ENCODE measurements at regions not wholly inside any gene's neighbourhood (a gene's known extent, or its start where the extent isn't known, plus 50 kb on each side); places are given as distances from the start of the nearest gene placed in this dataset.

- DNase-seq, result no peak
Measured at GRCh38 chr12:125436686-125437085, 371.5 kb downstream of the AACS start.

- no peak for DNase-seq
Measured at GRCh38 chr12:125440399-125440798, 375.2 kb downstream of the AACS start.

GRCh38 chr12:125443341-125443740, 378.1 kb downstream of the AACS start:
- no peak for DNase-seq

GRCh38 chr12:125451408-125451807, 386.2 kb downstream of the AACS start:
- DNase-seq, result no peak

GRCh38 chr12:125453751-125454150, 388.5 kb downstream of the AACS start:
- DNase-seq, result peak in 1 of 2 experiments; percentile 20

GRCh38 chr12:125454291-125454690, 389.1 kb downstream of the AACS start:
- no peak for DNase-seq

GRCh38 chr12:125454786-125455480, 389.7 kb downstream of the AACS start:
- no peak for DNase-seq

GRCh38 chr12:125455556-125455955, 390.3 kb downstream of the AACS start:
- no peak for DNase-seq

GRCh38 chr12:125458552-125459268, 393.5 kb downstream of the AACS start:
- DNase-seq, result no peak

GRCh38 chr12:125461831-125462230, 396.6 kb downstream of the AACS start:
- DNase-seq, result no peak

GRCh38 chr12:125463386-125463785, 398.2 kb downstream of the AACS start:
- DNase-seq, result no peak

GRCh38 chr12:125467363-125467762, 402.1 kb downstream of the AACS start:
- DNase-seq, result no peak

GRCh38 chr12:125469683-125470082, 404.4 kb downstream of the AACS start:
- no peak for DNase-seq

- DNase-seq, result no peak
Measured at GRCh38 chr12:125470838-125471783, 405.9 kb downstream of the AACS start.

GRCh38 chr12:125473501-125473900, 408.3 kb downstream of the AACS start:
- DNase-seq, result no peak

- no peak for DNase-seq
Measured at GRCh38 chr12:125487336-125487735, 422.1 kb downstream of the AACS start.

GRCh38 chr12:125491553-125491952, 426.3 kb downstream of the AACS start:
- DNase-seq, result no peak

GRCh38 chr12:125492354-125493270, 427.4 kb downstream of the AACS start:
- DNase-seq, result no peak

- DNase-seq, result no peak
Measured at GRCh38 chr12:125493704-125494308, 428.6 kb downstream of the AACS start.

- no peak for DNase-seq
Measured at GRCh38 chr12:125503128-125503527, 437.9 kb downstream of the AACS start.

GRCh38 chr12:125509195-125509594, 444.0 kb downstream of the AACS start:
- DNase-seq, result no peak
